Activated naive CD8-positive, alpha-beta T cell treated with anti-CD3 and anti-CD28 coated beads, Interleukin-2, amount 10 ng/mL, durations not matched to agents 7 days and 5 days (primary cell): ENCODE measurements at regions not wholly inside any gene's neighbourhood (a gene's known extent, or its start where the extent isn't known, plus 50 kb on each side); places are given as distances from the start of the nearest gene placed in this dataset.
A peak's percentile ranks its signal among the peaks of the same experiment; 100 is the strongest.

ENCODE experiments used
- ATAC-seq: fragments of 150-1000 bp; cut with Tn5 transposase; one replicate; pipeline ENCODE4 v1.10.0; 2021; ENCODE audit warnings: low read depth, moderate library complexity
- POLR2A ChIA-PET: fragments of 350-600 bp; sonication (Branson Sonifier 250); formaldehyde crosslinking; loops from one replicate; lab custom pipeline; 2021; ENCODE audit warnings: antibody characterized with exemption; lab: Charles Lee
- DNase-seq: peaks from one replicate; pipeline ENCODE4 v3.0.0; 2021
- H3K27ac Mint-ChIP-seq: one replicate; pipeline ENCODE4 v1.8.0; 2022; ENCODE audit warnings: mild to moderate bottlenecking, mixed read lengths
- H3K27me3 Mint-ChIP-seq: one replicate; pipeline ENCODE4 v1.8.0; 2022; ENCODE audit warnings: mild to moderate bottlenecking, moderate library complexity, mixed read lengths
- H3K36me3 Mint-ChIP-seq: one replicate; pipeline ENCODE4 v1.8.0; 2021; ENCODE audit warnings: mild to moderate bottlenecking, mixed read lengths
- H3K4me1 Mint-ChIP-seq: one replicate; pipeline ENCODE4 v1.8.0; 2021; ENCODE audit warnings: mixed read lengths
- H3K4me3 Mint-ChIP-seq: one replicate; pipeline ENCODE4 v1.8.0; 2022; ENCODE audit warnings: mild to moderate bottlenecking, moderate library complexity, mixed read lengths
- H3K9me3 Mint-ChIP-seq: one replicate; pipeline ENCODE4 v1.8.0; 2021; ENCODE audit warnings: mixed read lengths

- ATAC-seq (no peak), DNase-seq (no peak)
- Mint-ChIP-seq H3K4me3 (no peak overlapping the region), H3K4me1 (peaks cover 7% of the 10 kb centered on the region), H3K27ac (no peak overlapping the region), H3K27me3 (peaks cover 21% of the 10 kb centered on the region), H3K36me3 (no peaks in the 10 kb centered on the region), H3K9me3 (peaks cover 1% of the 10 kb centered on the region)
- POLR2A ChIA-PET: interaction anchor here (0.8 kb wide), 1 partner anchor 245 kb away, joined by 3 read pairs; no protein-coding TSS in a partner anchor
Measured at GRCh38 chr17:27382025-27382424, 74.2 kb upstream of the KSR1 start.

DNA sequence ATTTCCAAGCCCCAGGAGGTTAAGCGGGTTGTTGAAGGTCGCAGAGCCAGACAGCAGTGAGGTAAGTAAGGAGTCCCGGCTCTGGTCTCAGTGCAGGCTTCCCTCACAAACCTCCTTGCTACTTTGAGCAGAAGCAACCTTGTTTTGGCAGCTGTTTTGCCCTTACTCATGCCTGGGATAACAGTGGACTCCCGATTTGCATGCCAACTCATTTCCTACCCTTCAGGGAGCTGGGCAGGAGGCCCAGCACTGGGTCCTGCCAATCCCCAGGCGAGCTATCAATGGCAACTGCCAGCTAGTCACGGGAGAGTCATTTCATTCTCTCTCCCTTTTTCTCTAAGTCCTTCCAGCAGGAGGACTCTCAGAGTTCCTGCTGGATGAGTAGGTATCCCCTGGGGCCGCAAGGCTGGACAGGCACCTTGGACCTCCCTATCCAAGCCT, 72.0 kb upstream of the KSR1 start:
- POLR2A ChIA-PET: no interaction called here
- no peak overlapping the region for H3K4me3 Mint-ChIP-seq

GRCh38 chr17:27384726-27385125, 71.5 kb upstream of the KSR1 start:
- DNase-seq: no peak
- POLR2A ChIA-PET: no interaction called here
- Mint-ChIP-seq H3K27ac (no peak overlapping the region), H3K27me3 (peaks cover 7% of the 10 kb centered on the region), H3K4me1 (peaks cover 21% of the 10 kb centered on the region), H3K9me3 (no peaks in the 10 kb centered on the region), H3K4me3 (no peak overlapping the region), H3K36me3 (no peaks in the 10 kb centered on the region)
- ATAC-seq: no peak

More for the DNA sequence above, 72.0 kb upstream of the KSR1 start:
- H3K36me3 Mint-ChIP-seq: no peaks in the 10 kb centered on the region
- H3K27me3 Mint-ChIP-seq: peaks cover 11% of the 10 kb centered on the region
- H3K4me1 Mint-ChIP-seq: peaks cover 17% of the 10 kb centered on the region
- DNase-seq (no peak), ATAC-seq (no peak)
- no peaks in the 10 kb centered on the region for H3K9me3 Mint-ChIP-seq
- H3K27ac Mint-ChIP-seq: no peak overlapping the region

- no peak for ATAC-seq
- POLR2A ChIA-PET: no interaction called here
- H3K4me3 Mint-ChIP-seq: no peak overlapping the region
- H3K27ac Mint-ChIP-seq: no peak overlapping the region
- no peaks in the 10 kb centered on the region for H3K36me3 Mint-ChIP-seq
- H3K9me3 Mint-ChIP-seq: no peaks in the 10 kb centered on the region
- peaks cover 2% of the 10 kb centered on the region for H3K27me3 Mint-ChIP-seq
- peaks cover 23% of the 10 kb centered on the region for H3K4me1 Mint-ChIP-seq
- DNase-seq: no peak
Measured at GRCh38 chr17:27385626-27386025, 70.6 kb upstream of the KSR1 start.

- Mint-ChIP-seq H3K36me3 (no peaks in the 10 kb centered on the region), H3K4me1 (peaks cover 20% of the 10 kb centered on the region), H3K9me3 (no peaks in the 10 kb centered on the region), H3K4me3 (no peak overlapping the region), H3K27ac (no peak overlapping the region), H3K27me3 (peaks cover 4% of the 10 kb centered on the region)
- POLR2A ChIA-PET: no interaction called here
- DNase-seq (no peak), ATAC-seq (no peak)
Measured at GRCh38 chr17:27386206-27387075, 69.8 kb upstream of the KSR1 start.

- peak overlapping the region; percentile 42 for H3K27ac Mint-ChIP-seq
- POLR2A ChIA-PET: no interaction called here
Measured at GRCh38 chr17:27389542-27390140, 66.6 kb upstream of the KSR1 start.

GRCh38 chr17:27390540-27390939, 65.7 kb upstream of the KSR1 start:
- Mint-ChIP-seq H3K4me1 (peaks cover 20% of the 10 kb centered on the region), H3K27ac (no peak overlapping the region), H3K9me3 (peaks cover 2% of the 10 kb centered on the region), H3K36me3 (no peaks in the 10 kb centered on the region), H3K27me3 (peaks cover 33% of the 10 kb centered on the region), H3K4me3 (no peak overlapping the region)
- POLR2A ChIA-PET: no interaction called here
- no peak for ATAC-seq
- no peak for DNase-seq

More at GRCh38 chr17:27389542-27390140, 66.6 kb upstream of the KSR1 start:
- Mint-ChIP-seq H3K9me3 (peaks cover 2% of the 10 kb centered on the region), H3K36me3 (no peaks in the 10 kb centered on the region), H3K27me3 (peaks cover 24% of the 10 kb centered on the region), H3K4me3 (no peak overlapping the region), H3K4me1 (peaks cover 20% of the 10 kb centered on the region)
- ATAC-seq (no peak), DNase-seq (no peak)

DNA sequence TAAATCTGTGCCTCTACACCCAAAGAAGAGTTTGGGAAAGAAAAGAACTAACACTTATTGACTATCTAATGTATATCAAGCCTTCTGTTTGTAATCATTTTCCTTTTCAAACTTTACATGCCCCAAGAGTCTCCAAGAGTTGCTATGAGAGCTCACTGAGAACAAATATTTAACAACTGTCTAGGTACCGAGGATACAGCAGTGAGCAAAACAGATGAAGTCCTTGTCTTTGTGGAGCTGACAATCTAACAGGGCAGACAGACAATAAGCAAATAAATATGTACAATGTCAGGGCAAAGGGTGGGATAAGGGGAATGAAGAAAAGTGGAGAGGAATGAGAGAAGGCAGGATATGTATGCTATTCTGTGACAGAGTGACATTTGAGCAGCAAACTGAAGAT, 64.8 kb upstream of the KSR1 start:
- POLR2A ChIA-PET: no interaction called here
- Mint-ChIP-seq H3K27ac (no peak overlapping the region), H3K4me1 (peaks cover 16% of the 10 kb centered on the region), H3K36me3 (no peaks in the 10 kb centered on the region), H3K4me3 (no peak overlapping the region), H3K27me3 (peaks cover 37% of the 10 kb centered on the region), H3K9me3 (peaks cover 2% of the 10 kb centered on the region)
- ATAC-seq (no peak), DNase-seq (no peak)

DNA sequence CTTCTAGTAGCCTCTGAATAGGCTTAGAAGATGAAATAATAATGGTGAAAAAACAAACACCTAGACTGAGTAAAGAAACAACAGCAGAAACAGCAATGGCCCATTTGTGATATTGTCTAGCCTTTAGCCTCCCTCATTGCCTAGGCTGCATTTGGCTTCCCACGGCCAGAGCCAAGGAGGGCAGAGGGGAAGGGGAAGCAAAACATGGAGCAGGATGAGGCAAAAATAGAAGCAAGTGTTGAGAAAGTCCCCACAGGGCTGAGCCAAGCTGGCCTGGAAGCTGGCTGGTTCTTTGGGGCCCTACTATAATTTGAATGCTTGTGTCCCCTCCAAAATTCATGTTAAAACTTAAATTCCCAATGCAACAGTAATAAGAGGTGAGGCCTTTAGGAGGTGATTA, 60.2 kb upstream of the KSR1 start:
- POLR2A ChIA-PET: no interaction called here
- Mint-ChIP-seq H3K27me3 (peaks cover 39% of the 10 kb centered on the region), H3K27ac (no peak overlapping the region), H3K4me1 (no peaks in the 10 kb centered on the region), H3K4me3 (no peak overlapping the region), H3K36me3 (no peaks in the 10 kb centered on the region), H3K9me3 (peaks cover 2% of the 10 kb centered on the region)
- ATAC-seq (no peak), DNase-seq (no peak)

DNA sequence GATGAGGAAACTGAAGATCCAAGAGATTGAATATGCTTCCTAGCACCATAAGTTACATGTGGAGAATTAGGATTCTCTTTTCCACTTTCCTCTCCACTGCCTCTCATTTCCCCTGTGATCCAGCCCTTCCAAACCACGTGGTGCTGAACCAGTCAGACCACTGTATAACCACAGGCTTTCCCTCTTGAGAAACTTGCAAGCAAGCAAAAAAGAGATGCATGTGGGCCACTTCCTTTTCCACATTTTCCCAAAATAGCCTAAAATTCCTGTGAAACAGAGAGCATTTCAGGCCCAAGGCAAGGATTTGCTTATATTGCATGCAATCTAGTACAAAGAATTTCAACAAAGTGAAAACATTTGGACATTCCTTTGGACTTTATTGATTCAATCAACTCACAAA, 59.3 kb upstream of the KSR1 start:
- no peak for ATAC-seq
- H3K4me3 Mint-ChIP-seq: no peak overlapping the region
- POLR2A ChIA-PET: no interaction called here

GRCh38 chr17:27398691-27399090, 57.6 kb upstream of the KSR1 start:
- Mint-ChIP-seq H3K27me3 (peaks cover 23% of the 10 kb centered on the region), H3K9me3 (peaks cover 2% of the 10 kb centered on the region), H3K4me1 (no peaks in the 10 kb centered on the region), H3K4me3 (no peak overlapping the region), H3K36me3 (no peaks in the 10 kb centered on the region), H3K27ac (no peak overlapping the region)
- POLR2A ChIA-PET: no interaction called here
- ATAC-seq: no peak
- DNase-seq: no peak

More for the DNA sequence above, 59.3 kb upstream of the KSR1 start:
- Mint-ChIP-seq H3K27me3 (peaks cover 33% of the 10 kb centered on the region), H3K9me3 (peaks cover 2% of the 10 kb centered on the region), H3K4me1 (no peaks in the 10 kb centered on the region), H3K27ac (no peak overlapping the region), H3K36me3 (no peaks in the 10 kb centered on the region)
- DNase-seq: no peak

DNA sequence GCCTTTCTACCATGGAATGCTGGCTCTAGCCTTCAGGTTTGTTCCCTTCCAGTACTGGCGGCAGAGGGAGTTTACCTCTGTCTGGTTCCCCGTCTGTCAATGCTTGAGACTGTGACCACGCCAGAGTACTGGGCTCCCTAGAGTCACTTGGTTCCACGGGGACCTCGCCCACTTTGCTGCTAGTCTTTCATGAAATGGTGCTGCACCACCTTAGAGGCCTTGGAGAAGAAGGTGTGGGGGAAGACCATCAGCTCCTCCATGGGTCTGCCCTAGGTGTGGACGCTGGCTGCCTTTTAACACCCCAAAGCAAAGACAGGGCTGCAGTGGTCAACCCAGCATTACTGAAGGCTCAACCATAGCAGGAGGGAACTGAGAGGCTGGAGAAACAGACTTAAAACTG, 55.3 kb upstream of the KSR1 start:
- Mint-ChIP-seq H3K4me3 (no peak overlapping the region), H3K4me1 (no peaks in the 10 kb centered on the region), H3K27ac (no peak overlapping the region), H3K36me3 (no peaks in the 10 kb centered on the region), H3K27me3 (peaks cover 3% of the 10 kb centered on the region), H3K9me3 (no peaks in the 10 kb centered on the region)
- DNase-seq (no peak), ATAC-seq (no peak)
- POLR2A ChIA-PET: no interaction called here

GRCh38 chr17:27402943-27403342, 53.3 kb upstream of the KSR1 start:
- Mint-ChIP-seq H3K27ac (no peak overlapping the region), H3K27me3 (peaks cover 2% of the 10 kb centered on the region), H3K36me3 (no peaks in the 10 kb centered on the region), H3K9me3 (no peaks in the 10 kb centered on the region), H3K4me3 (no peak overlapping the region), H3K4me1 (no peaks in the 10 kb centered on the region)
- POLR2A ChIA-PET: no interaction called here
- no peak for DNase-seq
- ATAC-seq: no peak

- Mint-ChIP-seq H3K4me3 (no peak overlapping the region), H3K9me3 (no peaks in the 10 kb centered on the region), H3K4me1 (no peaks in the 10 kb centered on the region), H3K36me3 (no peaks in the 10 kb centered on the region), H3K27ac (no peak overlapping the region), H3K27me3 (peaks cover 4% of the 10 kb centered on the region)
- DNase-seq (no peak), ATAC-seq (no peak)
- POLR2A ChIA-PET: no interaction called here
Measured at GRCh38 chr17:27403480-27404005, 52.7 kb upstream of the KSR1 start.
